GM12891 (cell line): ENCODE measurements at regions not wholly inside any gene's neighbourhood (a gene's known extent, or its start where the extent isn't known, plus 50 kb on each side); places are given as distances from the start of the nearest gene placed in this dataset.

Experiments
- PAX5 ChIP-seq: IDR thresholded peaks from 2 replicates; pipeline ENCODE4 v1.6.1; 2011; ENCODE audit warnings: low read length, moderate library complexity, mild to moderate bottlenecking; ENCODE audit not compliant: insufficient read depth, severe bottlenecking
- POLR2A ChIP-seq: IDR thresholded peaks from 2 replicates; pipeline ENCODE4 v1.6.1; 2011; ENCODE audit warnings: low read depth, low read length, control low read depth
- POLR2AphosphoS5 ChIP-seq: IDR thresholded peaks from 2 replicates; pipeline ENCODE4 v1.6.1; 2011; ENCODE audit warnings: low read depth, low read length, control low read depth
- POU2F2 ChIP-seq: IDR thresholded peaks from 2 replicates; pipeline ENCODE4 v1.6.1; 2011; ENCODE audit warnings: low read depth, mild to moderate bottlenecking, control low read depth, low read length, moderate library complexity
- SPI1 ChIP-seq: IDR thresholded peaks from 2 replicates; pipeline ENCODE4 v1.6.1; 2011; ENCODE audit warnings: low read depth, low read length, control low read depth
- TAF1 ChIP-seq: IDR thresholded peaks from 2 replicates; pipeline ENCODE4 v1.6.1; 2011; ENCODE audit warnings: low read depth, low read length, control low read depth

- no peak for TF ChIP-seq POLR2AphosphoS5
- TF ChIP-seq TAF1 = no peak
- TF ChIP-seq POLR2A = no peak
- no peak for TF ChIP-seq PAX5
- TF ChIP-seq POU2F2 = no peak
- TF ChIP-seq SPI1 = no peak
Observed at GRCh38 chr2:212902421-212902820, 249.0 kb downstream of the IKZF2 start.
